ENCODE measurements at regions not wholly inside any gene's neighbourhood (a gene's known extent, or its start where the extent isn't known, plus 50 kb on each side); places are given as distances from the start of the nearest gene placed in this dataset.

- no peak for FAIRE-seq
These were observed 122.2 kb upstream of the ARG1 start for GRCh38 chr6:131450861-131451260.

DNA sequence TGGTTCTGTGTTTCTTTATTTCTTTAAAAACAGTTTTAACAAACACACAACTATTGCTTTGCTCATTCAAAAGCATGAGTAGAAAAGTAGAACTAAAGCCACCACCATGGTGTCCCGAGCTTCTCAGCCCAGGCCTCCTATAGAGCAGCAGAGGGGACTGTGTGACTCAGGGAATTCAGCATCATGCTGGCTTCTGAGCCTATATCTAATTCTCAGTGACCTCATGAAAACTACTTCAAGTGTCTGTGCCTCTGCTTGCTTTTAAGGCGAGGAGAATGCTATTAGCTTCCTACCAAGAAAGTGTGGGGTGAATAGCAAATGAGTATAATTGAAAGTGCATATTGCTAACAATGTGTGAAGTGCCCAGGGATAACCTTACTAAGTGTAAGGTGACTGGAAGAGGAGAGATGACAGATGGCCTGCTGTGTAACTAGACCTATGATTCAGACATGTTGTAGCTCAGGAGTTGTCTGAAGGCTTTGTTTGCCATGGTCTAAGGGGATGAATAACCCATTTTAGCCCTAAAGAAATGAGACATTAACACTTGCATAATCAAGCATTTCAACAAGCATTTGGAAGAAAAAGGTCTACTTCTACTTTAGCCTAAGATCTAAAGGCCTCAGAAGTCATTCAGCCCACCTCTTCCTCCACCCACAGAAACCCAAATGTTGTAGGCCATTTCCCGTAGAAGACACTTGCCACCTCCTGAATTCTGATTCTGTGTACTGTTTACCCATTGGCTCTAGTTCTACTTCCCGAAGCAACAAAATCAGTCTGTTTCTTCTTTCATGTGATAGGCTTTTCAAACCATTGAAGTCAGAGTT is 121.5 kb upstream of the ARG1 start:
- no peak overlapping the region for H3K27ac ChIP-seq (ENCODE audit: low read depth in 2 of 2, low read length in 2 of 2)
- FAIRE-seq: no peak

More at GRCh38 chr6:131450861-131451260, 122.2 kb upstream of the ARG1 start:
- intact Hi-C loops (cut with DNase I): no loop called here
- Histone ChIP-seq H3K9ac (ENCODE audit: low read length in 3 of 3) (no peak overlapping the region), H3K4me3 (ENCODE audit: low read length in 3 of 3) (no peak overlapping the region), H3K27ac (ENCODE audit: low read depth in 2 of 2, low read length in 2 of 2) (no peak overlapping the region), H3K9me3 (ENCODE audit: control insufficient read depth in 2 of 3, insufficient read depth in 1 of 3, low read length in 3 of 3) (no peaks in the 10 kb centered on the region), H3K4me1 (ENCODE audit: control insufficient read depth in 2 of 3, insufficient read depth in 2 of 3, low read depth in 1 of 3, low read length in 3 of 3) (no peaks in the 10 kb centered on the region), H3K27me3 (ENCODE audit: control insufficient read depth, insufficient read depth, low read length) (no peaks in the 10 kb centered on the region), H3K36me3 (ENCODE audit: control insufficient read depth in 2 of 3, insufficient read depth in 3 of 3, low read length in 3 of 3) (no peaks in the 10 kb centered on the region)
- no peak for TF ChIP-seq CTCF (IDR thresholded peaks at IDR 0.05; ENCODE audit: borderline replicate concordance, extremely low read depth, insufficient read depth)
- no peak for DNase-seq

GRCh38 chr6:131453803-131454202 is 119.2 kb upstream of the ARG1 start:
- FAIRE-seq: no peak

More for the DNA sequence above, 121.5 kb upstream of the ARG1 start:
- intact Hi-C loops (cut with DNase I): no loop called here
- Histone ChIP-seq H3K9me3 (ENCODE audit: control insufficient read depth in 2 of 3, insufficient read depth in 1 of 3, low read length in 3 of 3) (no peaks in the 10 kb centered on the region), H3K4me1 (ENCODE audit: control insufficient read depth in 2 of 3, insufficient read depth in 2 of 3, low read depth in 1 of 3, low read length in 3 of 3) (no peaks in the 10 kb centered on the region), H3K9ac (ENCODE audit: low read length in 3 of 3) (no peak overlapping the region), H3K4me3 (ENCODE audit: low read length in 3 of 3) (no peak overlapping the region), H3K36me3 (ENCODE audit: control insufficient read depth in 2 of 3, insufficient read depth in 3 of 3, low read length in 3 of 3) (no peaks in the 10 kb centered on the region), H3K27me3 (ENCODE audit: control insufficient read depth, insufficient read depth, low read length) (no peaks in the 10 kb centered on the region)
- TF ChIP-seq CTCF (IDR thresholded peaks at IDR 0.05; ENCODE audit: borderline replicate concordance, extremely low read depth, insufficient read depth): no peak
- DNase-seq: no peak

More at GRCh38 chr6:131453803-131454202, 119.2 kb upstream of the ARG1 start:
- H3K9ac ChIP-seq (ENCODE audit: low read length in 3 of 3): no peak overlapping the region
- H3K36me3 ChIP-seq (ENCODE audit: control insufficient read depth in 2 of 3, insufficient read depth in 3 of 3, low read length in 3 of 3): no peaks in the 10 kb centered on the region
- intact Hi-C loops (cut with DNase I): no loop called here
- H3K27ac ChIP-seq (ENCODE audit: low read depth in 2 of 2, low read length in 2 of 2): no peak overlapping the region
- H3K4me3 ChIP-seq (ENCODE audit: low read length in 3 of 3): no peak overlapping the region
- H3K27me3 ChIP-seq (ENCODE audit: control insufficient read depth, insufficient read depth, low read length): no peaks in the 10 kb centered on the region
- no peaks in the 10 kb centered on the region for H3K9me3 ChIP-seq (ENCODE audit: control insufficient read depth in 2 of 3, insufficient read depth in 1 of 3, low read length in 3 of 3)
- no peak for DNase-seq
- H3K4me1 ChIP-seq (ENCODE audit: control insufficient read depth in 2 of 3, insufficient read depth in 2 of 3, low read depth in 1 of 3, low read length in 3 of 3): no peaks in the 10 kb centered on the region
- TF ChIP-seq CTCF (IDR thresholded peaks at IDR 0.05; ENCODE audit: borderline replicate concordance, extremely low read depth, insufficient read depth): no peak
